ENCODE measurements at regions not wholly inside any gene's neighbourhood (a gene's known extent, or its start where the extent isn't known, plus 50 kb on each side); places are given as distances from the start of the nearest gene placed in this dataset.

- H3K4me1 ChIP-seq (ENCODE audit: control insufficient read depth in 1 of 2, insufficient read depth in 2 of 2, low read length in 2 of 2): no peaks in the 10 kb centered on the region
- no peaks in the 10 kb centered on the region for H3K36me3 ChIP-seq (replicated peaks in 1 of 2; ENCODE audit: control insufficient read depth in 1 of 2, insufficient read depth in 2 of 2, low read length in 2 of 2)
- TF ChIP-seq CTCF (IDR thresholded peaks at IDR 0.05): no peak
- H3K4me2 ChIP-seq (replicated peaks; ENCODE audit: extremely low read depth, low read length, poor library complexity, severe bottlenecking): no peak overlapping the region
- H3K27me3 ChIP-seq (ENCODE audit: control insufficient read depth in 2 of 2, insufficient read depth in 2 of 2, low read length in 2 of 2): no peaks in the 10 kb centered on the region
- no peaks in the 10 kb centered on the region for H3K79me2 ChIP-seq (ENCODE audit: insufficient read depth, low read length)
- H3K9ac ChIP-seq (ENCODE audit: insufficient read depth, low read length, poor library complexity, severe bottlenecking): no peak overlapping the region
- H3K4me3 ChIP-seq (replicated peaks in 1 of 3; ENCODE audit: low read depth in 2 of 3, low read length in 3 of 3): no peak overlapping the region
- no peaks in the 10 kb centered on the region for H3K27me3 Mint-ChIP-seq (ENCODE audit: low read depth in 3 of 3)
- H3K9me3 ChIP-seq (replicated peaks in 1 of 2; ENCODE audit: control insufficient read depth in 1 of 2, insufficient read depth in 1 of 2, low read length in 2 of 2): peaks cover 12 to 15% of the 10 kb centered on the region in 2 donors
- H3K27ac Mint-ChIP-seq: no peak overlapping the region
- H3K4me1 Mint-ChIP-seq: no peaks in the 10 kb centered on the region
- H3K9me3 Mint-ChIP-seq: peaks cover 0 to 18% (median 5%) of the 10 kb centered on the region in 7 donors
- H2AFZ ChIP-seq (ENCODE audit: insufficient read depth, low read depth, low read length, poor library complexity, severe bottlenecking): no peak overlapping the region
- intact Hi-C loops (cut with micrococcal nuclease): no loop called here
- no peaks in the 10 kb centered on the region for H3K36me3 Mint-ChIP-seq
- H4K20me1 ChIP-seq (ENCODE audit: insufficient read depth, low read length): no peaks in the 10 kb centered on the region
- DNase-seq: no peak
- no peak overlapping the region for H3K4me3 Mint-ChIP-seq
- H3K27ac ChIP-seq (ENCODE audit: low read depth in 1 of 2, low read length in 2 of 2): no peak overlapping the region
Measured at GRCh38 chr13:81957121-81957520, 1616.2 kb upstream of the SPRY2 start.

GRCh38 chr13:81929988-81930387 is 1589.1 kb upstream of the SPRY2 start:
- Histone ChIP-seq H3K4me3 (replicated peaks in 1 of 3; ENCODE audit: low read depth in 2 of 3, low read length in 3 of 3) (no peak overlapping the region), H3K9ac (ENCODE audit: insufficient read depth, low read length, poor library complexity, severe bottlenecking) (no peak overlapping the region), H3K36me3 (replicated peaks in 1 of 2; ENCODE audit: control insufficient read depth in 1 of 2, insufficient read depth in 2 of 2, low read length in 2 of 2) (no peaks in the 10 kb centered on the region), H3K27me3 (ENCODE audit: control insufficient read depth in 2 of 2, insufficient read depth in 2 of 2, low read length in 2 of 2) (no peaks in the 10 kb centered on the region), H2AFZ (ENCODE audit: insufficient read depth, low read depth, low read length, poor library complexity, severe bottlenecking) (no peak overlapping the region), H3K4me1 (ENCODE audit: control insufficient read depth in 1 of 2, insufficient read depth in 2 of 2, low read length in 2 of 2) (no peaks in the 10 kb centered on the region), H3K9me3 (replicated peaks in 1 of 2; ENCODE audit: control insufficient read depth in 1 of 2, insufficient read depth in 1 of 2, low read length in 2 of 2) (no peaks in the 10 kb centered on the region), H3K27ac (ENCODE audit: low read depth in 1 of 2, low read length in 2 of 2) (no peak overlapping the region), H4K20me1 (ENCODE audit: insufficient read depth, low read length) (no peaks in the 10 kb centered on the region), H3K4me2 (replicated peaks; ENCODE audit: extremely low read depth, low read length, poor library complexity, severe bottlenecking) (no peak overlapping the region), H3K79me2 (ENCODE audit: insufficient read depth, low read length) (no peaks in the 10 kb centered on the region)
- intact Hi-C loops (cut with micrococcal nuclease): no loop called here
- Mint-ChIP-seq H3K27ac (no peak overlapping the region), H3K27me3 (ENCODE audit: low read depth in 3 of 3) (peaks cover 0 to 1% (median 0%) of the 10 kb centered on the region in 3 donors), H3K36me3 (no peaks in the 10 kb centered on the region), H3K9me3 (peaks cover 0 to 3% (median 2%) of the 10 kb centered on the region in 7 donors), H3K4me3 (no peak overlapping the region), H3K4me1 (no peaks in the 10 kb centered on the region)
- no CpG with 5 or more reads among the region's 3 CpGs for WGBS (ENCODE audit: insufficient coverage)
- no peak for TF ChIP-seq CTCF (IDR thresholded peaks at IDR 0.05)
- no peak for DNase-seq

Data from CD14-positive monocyte (primary cell).